ENCODE measurements at regions not wholly inside any gene's neighbourhood (a gene's known extent, or its start where the extent isn't known, plus 50 kb on each side); places are given as distances from the start of the nearest gene placed in this dataset.

DNA sequence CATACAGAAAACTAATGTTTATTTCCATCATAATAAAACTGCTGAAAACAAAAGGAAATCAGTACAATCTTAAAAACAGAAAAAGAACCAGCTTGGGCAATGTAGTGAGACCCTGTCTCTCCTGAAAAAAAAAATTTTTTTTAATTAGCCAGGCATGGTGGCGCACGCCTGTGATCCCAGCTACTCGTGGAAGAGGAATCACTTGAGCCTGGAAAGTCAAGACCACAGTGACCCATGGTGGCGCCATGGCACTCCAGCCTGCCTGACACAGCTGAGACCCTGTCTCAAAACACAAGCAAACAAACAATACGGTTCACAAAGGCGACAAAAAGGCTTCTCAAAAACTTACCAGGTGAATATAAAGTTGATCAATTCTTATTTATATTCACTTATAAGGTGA is 289.7 kb downstream of the BRD1 start:
- WGBS, 4 donors: 83 to 88% (median 85%) methylated on average over 6 of the region's 6 CpGs
- TF ChIP-seq, protein P1, sequence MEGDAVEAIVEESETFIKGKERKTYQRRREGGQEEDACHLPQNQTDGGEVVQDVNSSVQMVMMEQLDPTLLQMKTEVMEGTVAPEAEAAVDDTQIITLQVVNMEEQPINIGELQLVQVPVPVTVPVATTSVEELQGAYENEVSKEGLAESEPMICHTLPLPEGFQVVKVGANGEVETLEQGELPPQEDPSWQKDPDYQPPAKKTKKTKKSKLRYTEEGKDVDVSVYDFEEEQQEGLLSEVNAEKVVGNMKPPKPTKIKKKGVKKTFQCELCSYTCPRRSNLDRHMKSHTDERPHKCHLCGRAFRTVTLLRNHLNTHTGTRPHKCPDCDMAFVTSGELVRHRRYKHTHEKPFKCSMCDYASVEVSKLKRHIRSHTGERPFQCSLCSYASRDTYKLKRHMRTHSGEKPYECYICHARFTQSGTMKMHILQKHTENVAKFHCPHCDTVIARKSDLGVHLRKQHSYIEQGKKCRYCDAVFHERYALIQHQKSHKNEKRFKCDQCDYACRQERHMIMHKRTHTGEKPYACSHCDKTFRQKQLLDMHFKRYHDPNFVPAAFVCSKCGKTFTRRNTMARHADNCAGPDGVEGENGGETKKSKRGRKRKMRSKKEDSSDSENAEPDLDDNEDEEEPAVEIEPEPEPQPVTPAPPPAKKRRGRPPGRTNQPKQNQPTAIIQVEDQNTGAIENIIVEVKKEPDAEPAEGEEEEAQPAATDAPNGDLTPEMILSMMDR (IDR thresholded peaks at IDR 0.05): no peak
- TF ChIP-seq POLR2A (IDR thresholded peaks at IDR 0.05): no peak
- DNase-seq (no peak), ATAC-seq (no peak)
- Histone ChIP-seq H3K4me3 (no peak overlapping the region), H3K9me3 (no peaks in the 10 kb centered on the region), H3K27ac (no peak overlapping the region), H3K27me3 (peaks cover 0 to 14% (median 0%) of the 10 kb centered on the region in 9 donors), H3K4me1 (no peaks in the 10 kb centered on the region), H3K36me3 (no peaks in the 10 kb centered on the region)
- intact Hi-C loops (cut with DNase I): no loop called here

DNA sequence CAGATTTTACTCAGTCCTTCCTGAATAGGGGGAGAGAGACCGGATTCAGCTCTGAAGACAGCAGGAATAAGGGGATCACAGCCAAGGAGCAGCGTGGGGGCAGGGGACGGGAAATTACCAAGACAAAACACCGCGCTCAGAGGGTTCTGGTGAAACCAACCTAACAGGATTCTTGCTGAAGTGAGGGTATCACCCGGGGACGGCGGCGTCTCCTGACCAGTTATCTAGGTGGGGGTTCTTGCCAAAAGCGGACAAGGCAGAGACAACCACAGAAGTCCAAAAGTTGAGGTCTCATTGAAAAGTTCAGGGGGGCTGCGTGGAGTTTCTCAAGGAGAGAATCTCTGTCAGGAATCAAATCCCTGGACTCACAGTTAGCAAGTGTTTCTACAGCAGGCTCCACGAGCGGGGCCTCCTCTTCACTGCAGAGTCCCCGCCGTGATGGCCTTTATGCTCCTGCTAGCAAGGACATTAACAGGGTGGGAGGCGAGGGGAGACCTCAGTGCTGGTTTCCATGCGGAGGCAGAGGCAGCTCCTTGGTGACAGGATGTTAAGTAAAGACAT is 291.0 kb downstream of the BRD1 start:
- peaks cover 0 to 14% (median 0%) of the 10 kb centered on the region in 9 donors for H3K27me3 ChIP-seq
- ATAC-seq: no peak
- no peaks in the 10 kb centered on the region for H3K4me1 ChIP-seq
- H3K36me3 ChIP-seq: no peaks in the 10 kb centered on the region
- H3K27ac ChIP-seq: no peak overlapping the region
- peak in 1 of 5 donors; percentile 37 for DNase-seq
- TF ChIP-seq, protein P1 (IDR thresholded peaks at IDR 0.05): no peak
- TF ChIP-seq POLR2A (IDR thresholded peaks at IDR 0.05): no peak
- H3K4me3 ChIP-seq: no peak overlapping the region
- no peaks in the 10 kb centered on the region for H3K9me3 ChIP-seq
- intact Hi-C loops (cut with DNase I): no loop called here
- WGBS, 4 donors: 33 to 52% (median 48%) methylated on average over 17 of the region's 17 CpGs

DNA sequence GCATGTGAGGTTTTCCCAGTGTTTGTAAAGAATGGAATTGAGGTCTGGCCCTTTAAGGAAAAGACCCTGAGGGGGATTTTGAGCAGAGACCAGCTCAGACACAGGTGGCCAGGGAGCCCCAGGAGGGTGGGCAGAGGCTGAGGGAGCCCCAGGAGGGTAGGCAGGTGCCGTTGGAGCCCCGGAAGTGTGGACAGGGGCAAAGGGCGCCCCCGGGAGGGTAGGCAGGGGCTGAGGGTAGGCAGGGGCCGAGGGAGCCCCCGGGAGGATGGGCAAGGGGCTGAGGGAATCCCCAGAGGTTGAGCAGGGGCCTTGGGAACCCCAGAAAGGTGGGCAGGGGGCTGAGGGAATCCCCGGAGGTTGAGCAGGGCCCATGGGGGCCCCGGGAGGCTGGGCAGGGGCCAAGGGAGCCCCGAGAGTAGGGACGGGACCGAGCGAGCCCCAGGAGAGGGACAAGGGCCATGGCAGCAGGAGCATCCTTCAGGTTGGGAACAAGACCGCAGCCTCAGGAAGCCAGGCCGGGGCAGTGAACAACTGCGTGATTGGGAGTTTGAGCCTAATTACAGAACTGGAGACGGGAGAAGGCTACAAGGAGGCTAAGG is 292.0 kb downstream of the BRD1 start:
- ATAC-seq: no peak
- intact Hi-C loops (cut with DNase I): no loop called here
- DNase-seq: peak in 1 of 5 donors; percentile 39
- H3K27me3 ChIP-seq: peaks cover 0 to 14% (median 0%) of the 10 kb centered on the region in 9 donors
- H3K36me3 ChIP-seq: no peaks in the 10 kb centered on the region
- WGBS, 4 donors: 81 to 87% (median 85%) methylated on average over 16 of the region's 16 CpGs
- no peaks in the 10 kb centered on the region for H3K4me1 ChIP-seq
- no peak overlapping the region for H3K27ac ChIP-seq
- no peaks in the 10 kb centered on the region for H3K9me3 ChIP-seq
- H3K4me3 ChIP-seq: no peak overlapping the region
- TF ChIP-seq, protein P1 (IDR thresholded peaks at IDR 0.05): no peak
- TF ChIP-seq POLR2A (IDR thresholded peaks at IDR 0.05): no peak

DNA sequence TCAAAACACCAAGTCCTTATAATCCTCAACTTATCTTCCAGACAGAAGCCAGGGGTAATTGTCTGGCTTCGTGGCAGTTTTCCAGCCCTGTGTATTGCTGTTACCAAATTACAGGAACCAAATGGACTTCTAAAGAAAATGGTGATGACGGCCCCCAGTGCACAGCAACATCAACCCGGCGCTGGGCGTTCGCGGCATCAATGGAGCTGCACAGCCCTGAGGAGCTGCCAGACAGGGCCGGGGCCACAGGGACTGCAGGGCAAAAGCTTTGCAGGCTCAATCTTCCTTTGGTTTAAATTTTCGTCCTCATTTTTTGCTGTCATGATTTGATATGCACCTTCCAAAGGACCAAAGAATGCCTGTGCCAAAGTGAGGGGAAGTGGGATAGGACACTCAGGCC is 292.5 kb downstream of the BRD1 start:
- ATAC-seq (no peak), DNase-seq (no peak)
- no peaks in the 10 kb centered on the region for H3K36me3 ChIP-seq
- H3K27me3 ChIP-seq: peaks cover 0 to 14% (median 0%) of the 10 kb centered on the region in 9 donors
- H3K27ac ChIP-seq: no peak overlapping the region
- intact Hi-C loops (cut with DNase I): no loop called here
- H3K4me1 ChIP-seq: no peaks in the 10 kb centered on the region
- WGBS, 4 donors: 87 to 91% (median 90%) methylated on average over 9 of the region's 9 CpGs
- no peaks in the 10 kb centered on the region for H3K9me3 ChIP-seq
- TF ChIP-seq, protein P1 (IDR thresholded peaks at IDR 0.05): no peak
- TF ChIP-seq POLR2A (IDR thresholded peaks at IDR 0.05): no peak
- no peak overlapping the region for H3K4me3 ChIP-seq

Measured in heart left ventricle (tissue), 16 donors.